Immature natural killer cell (primary cell): ENCODE measurements at regions not wholly inside any gene's neighbourhood (a gene's known extent, or its start where the extent isn't known, plus 50 kb on each side); places are given as distances from the start of the nearest gene placed in this dataset.
"Not testable (repeated sequence)": the region's sequence is repeated elsewhere in the genome, so short reads cannot be mapped to it uniquely, and the experiment has no call there.

ENCODE experiments used
- DNase-seq, 3 donors: peaks; one replicate each; pipeline ENCODE4 v3.0.0; 2022; ENCODE audit warnings: mixed read lengths in 1 of 3
- H3K27ac Mint-ChIP-seq, 6 donors: one replicate each; pipeline ENCODE4 v1.8.0; 2020; ENCODE audit warnings: mixed read lengths in 6 of 6, mild to moderate bottlenecking in 5 of 6, inconsistent platforms in 4 of 6, moderate library complexity in 3 of 6
- H3K27me3 Mint-ChIP-seq, 3 donors: one replicate each; pipeline ENCODE4 v1.8.0; 2020 to 2021; ENCODE audit warnings: low read depth in 3 of 3, mild to moderate bottlenecking in 3 of 3, mixed read lengths in 3 of 3, moderate library complexity in 3 of 3, inconsistent platforms in 1 of 3
- H3K36me3 Mint-ChIP-seq, 3 donors: one replicate each; pipeline ENCODE4 v1.8.0; 2020; ENCODE audit warnings: mixed read lengths in 3 of 3, inconsistent platforms in 2 of 3, mild to moderate bottlenecking in 2 of 3
- H3K4me1 Mint-ChIP-seq, 2 donors: one replicate each; pipeline ENCODE4 v1.8.0; 2020; ENCODE audit warnings: inconsistent platforms in 2 of 2, mild to moderate bottlenecking in 2 of 2, mixed read lengths in 2 of 2, moderate library complexity in 1 of 2
- H3K4me3 Mint-ChIP-seq, 5 donors: one replicate each; pipeline ENCODE4 v1.8.0; 2020; ENCODE audit warnings: mild to moderate bottlenecking in 5 of 5, mixed read lengths in 5 of 5, inconsistent platforms in 3 of 5, moderate library complexity in 3 of 5
- H3K9me3 Mint-ChIP-seq, 6 donors: one replicate each; pipeline ENCODE4 v1.8.0; 2020; ENCODE audit warnings: mild to moderate bottlenecking in 6 of 6, mixed read lengths in 6 of 6, inconsistent platforms in 4 of 6, moderate library complexity in 3 of 6

DNA sequence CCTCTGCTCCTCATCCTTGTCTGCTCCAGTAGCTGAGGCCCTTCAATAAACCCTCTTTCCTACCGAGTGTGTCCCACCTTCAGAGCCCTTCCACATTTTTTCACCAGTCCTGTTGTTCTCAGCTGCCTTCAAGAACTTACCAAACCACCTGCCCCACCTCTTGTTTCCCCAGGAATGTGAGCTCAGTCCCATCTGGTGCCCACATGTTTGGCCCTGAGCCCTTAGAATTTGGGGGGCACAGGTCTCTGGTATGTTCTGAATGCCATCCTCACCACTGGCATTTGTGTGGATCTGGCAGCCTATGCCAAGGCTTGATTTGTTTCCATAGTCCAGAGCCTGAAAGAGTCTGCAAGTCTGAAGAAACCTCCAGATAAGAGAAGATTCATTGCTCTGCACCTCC, 315.2 kb upstream of the PPP2R3A start:
- peaks cover 0 to 36% (median 9%) of the 10 kb centered on the region in 6 donors for H3K9me3 Mint-ChIP-seq
- no peak overlapping the region for H3K27ac Mint-ChIP-seq
- H3K27me3 Mint-ChIP-seq, result peaks cover 0 to 2% (median 0%) of the 10 kb centered on the region in 3 donors
- no peak for DNase-seq
- H3K4me1 Mint-ChIP-seq, result no peaks in the 10 kb centered on the region
- H3K36me3 Mint-ChIP-seq, result no peaks in the 10 kb centered on the region
- no peak overlapping the region for H3K4me3 Mint-ChIP-seq

DNA sequence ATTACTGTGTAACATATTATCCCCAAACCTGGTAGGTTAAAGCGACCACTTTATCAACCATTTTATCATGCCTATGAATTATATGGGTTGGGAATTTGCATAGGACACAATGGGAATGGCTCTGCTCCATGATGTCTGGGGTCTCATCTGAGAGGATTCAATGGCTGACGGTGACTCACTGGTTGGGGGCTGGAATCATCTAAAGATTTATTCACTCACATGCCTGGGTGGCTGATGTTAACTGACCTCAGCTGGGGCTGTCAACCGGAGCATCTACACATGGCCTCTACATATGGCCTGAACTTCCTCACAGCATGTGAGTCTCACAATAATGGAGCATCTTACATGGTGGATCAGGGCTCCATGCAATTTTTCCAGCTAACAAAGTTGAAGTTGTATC, 313.1 kb upstream of the PPP2R3A start:
- H3K9me3 Mint-ChIP-seq, result peaks cover 0 to 50% (median 13%) of the 10 kb centered on the region in 6 donors
- no peak overlapping the region for H3K27ac Mint-ChIP-seq
- no peak overlapping the region for H3K4me3 Mint-ChIP-seq
- H3K27me3 Mint-ChIP-seq, result peaks cover 0 to 2% (median 0%) of the 10 kb centered on the region in 3 donors
- no peak for DNase-seq
- H3K4me1 Mint-ChIP-seq, result no peaks in the 10 kb centered on the region
- no peaks in the 10 kb centered on the region for H3K36me3 Mint-ChIP-seq

DNA sequence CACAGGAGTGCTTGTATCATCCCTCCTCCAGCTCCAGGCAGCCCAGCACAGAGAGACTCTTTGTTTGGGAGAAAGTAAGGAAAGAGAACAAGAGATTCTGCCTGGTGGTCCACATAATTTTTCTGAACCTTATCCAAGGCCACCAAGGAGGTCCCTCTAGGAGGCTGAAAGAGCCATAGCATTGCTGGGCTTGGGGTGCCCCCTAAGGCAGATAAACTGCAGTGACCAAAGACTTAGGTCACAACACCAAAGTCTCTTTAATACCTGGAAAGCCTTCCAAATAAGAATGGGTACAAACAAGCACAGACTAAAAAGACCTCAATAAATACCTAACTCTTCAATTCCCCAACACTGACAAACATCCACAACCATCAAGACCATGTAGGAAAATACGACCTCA, 310.2 kb upstream of the PPP2R3A start:
- no peak overlapping the region for H3K4me3 Mint-ChIP-seq
- no peaks in the 10 kb centered on the region for H3K36me3 Mint-ChIP-seq
- no peak overlapping the region for H3K27ac Mint-ChIP-seq
- H3K27me3 Mint-ChIP-seq, result peaks cover 0 to 2% (median 0%) of the 10 kb centered on the region in 3 donors
- peaks cover 0 to 47% (median 10%) of the 10 kb centered on the region in 6 donors for H3K9me3 Mint-ChIP-seq
- no peak for DNase-seq
- H3K4me1 Mint-ChIP-seq, result no peaks in the 10 kb centered on the region

DNA sequence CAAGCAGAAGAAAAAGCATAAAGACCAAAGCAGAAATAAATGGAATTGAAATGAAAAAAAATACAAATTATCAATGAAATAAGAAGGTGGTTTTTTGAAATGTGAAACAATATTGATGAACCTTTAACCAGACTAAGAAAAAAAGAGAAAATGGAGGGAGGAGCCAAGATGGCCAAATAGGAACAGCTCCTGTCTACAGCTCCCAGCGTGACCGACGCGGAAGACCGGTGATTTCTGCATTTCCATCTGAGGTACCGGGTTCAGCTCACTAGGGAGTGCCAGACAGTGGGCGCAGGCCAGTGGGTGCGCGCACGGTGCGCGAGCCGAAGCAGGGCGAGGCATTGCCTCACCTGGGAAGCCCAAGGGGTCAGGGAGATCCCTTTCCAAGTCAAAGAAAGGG, 307.1 kb upstream of the PPP2R3A start:
- not testable (repeated sequence) for H3K4me1 Mint-ChIP-seq, H3K36me3 Mint-ChIP-seq, H3K4me3 Mint-ChIP-seq, DNase-seq, H3K27ac Mint-ChIP-seq, H3K27me3 Mint-ChIP-seq
- H3K9me3 Mint-ChIP-seq, result peaks cover 0 to 35% (median 10%) of the 10 kb centered on the region in 6 donors

DNA sequence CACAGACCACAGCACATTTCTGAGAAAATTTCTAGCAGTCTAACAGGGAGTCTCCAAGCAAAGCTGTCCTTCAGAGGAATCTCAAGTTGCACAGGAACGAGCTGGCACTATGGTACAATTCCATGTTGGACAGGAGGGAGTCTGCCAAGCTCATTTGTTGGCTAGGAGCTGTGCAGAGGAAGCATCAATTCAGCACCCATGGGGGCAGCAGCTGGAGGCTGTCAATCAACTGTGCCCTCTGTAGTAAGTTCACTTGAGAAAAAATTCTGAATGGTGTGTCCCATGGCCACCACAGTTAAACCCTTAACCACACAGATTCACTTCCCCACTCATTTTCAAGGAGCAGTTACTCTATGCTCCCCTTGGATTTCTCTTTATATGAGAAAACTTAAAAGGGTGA, 298.5 kb upstream of the PPP2R3A start:
- Mint-ChIP-seq H3K27ac (no peak overlapping the region), H3K27me3 (peaks cover 0 to 1% (median 0%) of the 10 kb centered on the region in 3 donors), H3K4me1 (no peaks in the 10 kb centered on the region), H3K9me3 (peaks cover 0 to 12% (median 3%) of the 10 kb centered on the region in 6 donors), H3K36me3 (no peaks in the 10 kb centered on the region), H3K4me3 (no peak overlapping the region)
- no peak for DNase-seq

DNA sequence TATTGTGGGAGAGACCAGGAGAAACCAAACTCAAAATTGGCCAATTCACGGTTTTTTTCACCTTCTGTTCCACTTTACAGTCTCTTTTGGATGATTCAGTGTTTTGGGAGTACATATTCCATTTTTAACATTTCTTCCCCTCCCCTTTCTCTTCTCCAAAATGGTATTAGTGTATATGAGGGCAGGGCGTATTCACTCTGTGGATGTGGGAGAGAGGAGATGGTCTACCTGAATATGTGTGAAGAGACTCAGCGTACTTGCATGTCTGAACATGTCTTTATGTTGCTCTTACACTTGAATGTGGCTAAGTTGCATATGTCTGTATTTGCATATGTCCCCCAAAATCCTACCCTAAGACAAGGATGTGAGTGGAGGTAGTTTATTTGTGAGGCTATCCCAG, 291.0 kb upstream of the PPP2R3A start:
- peaks cover 0 to 2% (median 1%) of the 10 kb centered on the region in 3 donors for H3K27me3 Mint-ChIP-seq
- peaks cover 6 to 16% (median 8%) of the 10 kb centered on the region in 6 donors for H3K9me3 Mint-ChIP-seq
- peaks cover 0 to 4% (median 0%) of the 10 kb centered on the region in 3 donors for H3K36me3 Mint-ChIP-seq
- H3K4me1 Mint-ChIP-seq, result no peaks in the 10 kb centered on the region
- DNase-seq, result no peak
- no peak overlapping the region for H3K4me3 Mint-ChIP-seq
- no peak overlapping the region for H3K27ac Mint-ChIP-seq

DNA sequence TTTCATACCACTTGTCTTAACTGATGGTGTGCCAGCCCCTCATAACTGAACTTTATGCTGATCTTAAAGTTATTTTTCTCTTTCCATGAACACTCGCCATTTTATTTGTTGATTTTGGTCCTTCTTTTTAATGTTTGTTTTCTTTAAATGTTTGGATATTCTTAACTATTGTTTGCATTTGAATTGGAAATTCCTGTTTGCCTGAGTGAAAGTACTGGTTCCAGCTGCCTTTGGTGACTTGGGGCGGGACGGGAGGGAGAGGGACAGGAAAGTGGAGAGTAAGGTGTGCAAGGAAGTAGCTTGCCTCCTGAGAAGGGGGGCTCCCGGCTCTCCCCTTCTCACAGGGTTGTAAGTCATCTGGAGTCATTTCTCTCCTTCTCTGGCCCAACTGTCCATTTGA, 287.1 kb upstream of the PPP2R3A start:
- no peak overlapping the region for H3K27ac Mint-ChIP-seq
- H3K36me3 Mint-ChIP-seq, result peaks cover 0 to 4% (median 0%) of the 10 kb centered on the region in 3 donors
- H3K27me3 Mint-ChIP-seq, result peaks cover 1 to 4% (median 2%) of the 10 kb centered on the region in 3 donors
- DNase-seq, result no peak
- H3K9me3 Mint-ChIP-seq, result peaks cover 2 to 20% (median 10%) of the 10 kb centered on the region in 6 donors
- H3K4me1 Mint-ChIP-seq, result no peaks in the 10 kb centered on the region
- no peak overlapping the region for H3K4me3 Mint-ChIP-seq

DNA sequence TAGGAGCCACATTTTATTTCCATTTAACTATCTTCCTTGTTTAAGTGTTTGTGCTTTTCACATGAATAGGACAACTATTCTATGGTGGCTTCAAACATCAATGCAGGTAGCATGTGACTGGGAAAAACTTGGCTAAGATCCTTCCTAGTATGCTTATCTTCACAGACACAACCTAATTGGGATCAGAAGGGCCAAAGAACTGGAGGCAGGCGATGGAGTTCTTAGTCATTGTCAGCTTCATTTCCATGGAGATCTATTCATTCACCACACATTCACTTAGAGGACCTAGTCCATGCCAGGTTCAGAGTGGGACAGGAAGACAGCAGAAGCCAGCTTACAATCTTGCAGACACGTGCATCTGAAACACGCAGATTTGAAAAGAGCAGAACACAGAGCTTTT, 277.5 kb upstream of the PPP2R3A start:
- no peak overlapping the region for H3K27ac Mint-ChIP-seq
- H3K9me3 Mint-ChIP-seq, result peaks cover 2 to 6% (median 4%) of the 10 kb centered on the region in 6 donors
- no peak overlapping the region for H3K4me3 Mint-ChIP-seq
- DNase-seq, result no peak
- H3K4me1 Mint-ChIP-seq, result no peaks in the 10 kb centered on the region
- no peaks in the 10 kb centered on the region for H3K36me3 Mint-ChIP-seq
- H3K27me3 Mint-ChIP-seq, result peaks cover 0 to 5% (median 3%) of the 10 kb centered on the region in 3 donors

DNA sequence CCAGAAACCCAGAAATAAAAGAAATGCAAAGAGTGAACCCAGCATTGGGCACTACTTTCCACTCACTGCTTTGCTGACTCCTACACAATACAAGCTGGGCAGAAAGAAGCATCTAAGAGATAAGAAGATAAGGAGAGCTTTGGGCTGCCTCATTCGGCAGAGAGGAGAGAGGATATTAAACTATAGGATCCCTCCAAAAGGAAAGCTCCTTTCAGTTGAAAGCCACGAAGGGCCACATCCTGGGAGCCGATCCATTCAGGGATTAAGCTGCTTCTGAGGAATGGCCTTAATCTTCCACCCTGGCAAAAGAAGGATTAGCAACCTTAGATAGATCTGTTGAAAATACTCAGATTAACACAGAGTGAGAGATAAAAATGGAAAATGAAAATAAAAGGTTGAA, 274.9 kb upstream of the PPP2R3A start:
- Mint-ChIP-seq H3K9me3 (peaks cover 2 to 8% (median 4%) of the 10 kb centered on the region in 6 donors), H3K27ac (no peak overlapping the region), H3K27me3 (peaks cover 0 to 3% (median 1%) of the 10 kb centered on the region in 3 donors), H3K4me1 (no peaks in the 10 kb centered on the region), H3K36me3 (no peaks in the 10 kb centered on the region), H3K4me3 (no peak overlapping the region)
- DNase-seq, result no peak

DNA sequence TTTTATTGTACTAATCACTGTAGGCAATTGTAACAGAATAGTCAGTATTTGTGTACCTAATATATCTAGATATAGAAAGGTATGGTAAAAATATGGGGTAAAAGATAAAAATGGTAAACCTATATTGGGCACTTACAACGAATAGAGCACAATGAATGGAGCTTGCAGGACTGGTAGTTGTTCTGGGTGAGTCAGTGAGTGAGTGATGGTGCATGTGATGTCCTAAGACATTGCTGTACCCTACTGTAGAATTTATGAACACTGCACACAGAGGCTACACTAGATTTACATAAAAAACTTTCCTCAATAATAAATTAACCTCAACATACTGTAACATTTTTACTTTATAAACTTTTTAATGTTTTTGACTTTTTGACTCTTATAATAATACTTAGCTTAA, 274.3 kb upstream of the PPP2R3A start:
- Mint-ChIP-seq H3K9me3 (peaks cover 2 to 8% (median 4%) of the 10 kb centered on the region in 6 donors), H3K27ac (no peak overlapping the region), H3K4me1 (no peaks in the 10 kb centered on the region), H3K4me3 (no peak overlapping the region), H3K36me3 (no peaks in the 10 kb centered on the region), H3K27me3 (peaks cover 0 to 3% (median 1%) of the 10 kb centered on the region in 3 donors)
- DNase-seq, result no peak

DNA sequence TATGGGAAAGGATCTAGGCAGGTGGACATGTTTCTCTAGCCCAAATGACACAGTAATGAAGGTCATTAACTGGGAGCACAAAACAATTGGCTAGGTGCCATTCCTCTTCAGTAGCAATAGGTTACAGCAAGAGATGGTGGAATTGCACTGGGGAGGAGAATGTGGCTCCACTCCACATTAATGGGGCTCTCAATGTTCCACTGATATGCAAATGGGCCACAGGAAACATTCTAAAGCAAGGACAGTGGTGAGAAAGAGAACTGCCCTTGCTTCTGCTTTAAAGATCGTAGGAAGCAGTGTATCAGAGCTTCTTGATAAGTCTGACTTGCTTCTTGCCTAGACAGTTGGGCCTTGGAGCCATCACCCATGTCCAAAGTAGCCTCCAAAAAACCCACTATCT, 271.4 kb upstream of the PPP2R3A start:
- no peak for DNase-seq
- H3K27me3 Mint-ChIP-seq, result peaks cover 0 to under 1% (median 0%) of the 10 kb centered on the region in 3 donors
- no peak overlapping the region for H3K4me3 Mint-ChIP-seq
- H3K4me1 Mint-ChIP-seq, result no peaks in the 10 kb centered on the region
- peaks cover 0 to 4% (median under 1%) of the 10 kb centered on the region in 6 donors for H3K9me3 Mint-ChIP-seq
- no peaks in the 10 kb centered on the region for H3K36me3 Mint-ChIP-seq
- H3K27ac Mint-ChIP-seq, result no peak overlapping the region

DNA sequence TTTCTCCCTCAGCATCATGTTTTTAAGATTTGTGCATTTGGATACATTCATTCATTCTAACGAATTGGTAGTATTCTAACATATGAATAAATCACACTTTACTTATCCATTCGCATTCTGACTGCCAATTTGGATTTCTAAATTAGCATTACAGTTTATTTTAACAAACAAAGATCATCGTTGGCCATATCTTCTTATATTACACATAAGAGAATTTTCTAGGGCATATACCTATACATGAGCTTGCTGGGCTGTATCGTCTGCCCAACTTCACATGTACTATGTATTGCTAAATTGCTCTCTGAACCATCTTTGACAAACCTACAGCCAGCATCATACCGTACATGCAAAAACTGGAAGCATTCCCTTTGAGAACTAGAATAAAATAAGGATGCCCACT, 265.8 kb upstream of the PPP2R3A start:
- Mint-ChIP-seq H3K4me3 (no peak overlapping the region), H3K27ac (no peak overlapping the region), H3K9me3 (peaks cover 0 to 8% (median under 1%) of the 10 kb centered on the region in 6 donors), H3K4me1 (no peaks in the 10 kb centered on the region), H3K36me3 (no peaks in the 10 kb centered on the region), H3K27me3 (peaks cover 0 to 4% (median 0%) of the 10 kb centered on the region in 3 donors)
- DNase-seq, result no peak

DNA sequence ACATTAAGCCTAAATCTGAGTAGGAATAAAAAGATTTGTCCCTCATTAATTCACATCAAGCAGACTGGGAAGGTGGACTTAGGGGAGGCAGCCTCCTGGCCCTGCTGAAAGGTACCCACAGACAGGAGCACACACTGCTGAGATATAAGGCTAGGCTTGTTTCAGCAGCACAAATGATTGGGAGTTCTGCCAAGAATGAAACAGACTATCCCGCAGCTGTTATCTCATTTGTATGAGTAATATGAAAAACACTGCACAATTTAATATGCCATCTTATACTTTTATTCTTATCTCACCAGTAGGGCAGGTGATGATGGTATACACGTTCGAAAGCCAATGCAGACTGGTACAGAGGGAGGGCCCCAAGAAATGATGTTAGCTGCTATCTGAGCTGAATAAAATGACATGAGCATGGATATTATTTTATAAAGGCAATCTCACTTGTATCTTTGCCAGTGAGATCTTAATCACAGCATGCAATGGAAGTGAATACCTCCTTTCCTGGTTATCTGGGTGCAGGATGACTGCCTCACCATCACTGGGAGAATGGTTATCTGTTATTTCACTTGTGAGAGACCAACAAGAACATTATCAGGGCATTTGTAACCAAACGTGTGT, 258.7 kb upstream of the PPP2R3A start:
- Mint-ChIP-seq H3K4me3 (no peak overlapping the region), H3K4me1 (no peaks in the 10 kb centered on the region), H3K9me3 (peaks cover 0 to 13% (median 1%) of the 10 kb centered on the region in 6 donors), H3K27me3 (peaks cover 0 to 2% (median 2%) of the 10 kb centered on the region in 3 donors), H3K36me3 (no peaks in the 10 kb centered on the region), H3K27ac (no peak overlapping the region)
- no peak for DNase-seq

DNA sequence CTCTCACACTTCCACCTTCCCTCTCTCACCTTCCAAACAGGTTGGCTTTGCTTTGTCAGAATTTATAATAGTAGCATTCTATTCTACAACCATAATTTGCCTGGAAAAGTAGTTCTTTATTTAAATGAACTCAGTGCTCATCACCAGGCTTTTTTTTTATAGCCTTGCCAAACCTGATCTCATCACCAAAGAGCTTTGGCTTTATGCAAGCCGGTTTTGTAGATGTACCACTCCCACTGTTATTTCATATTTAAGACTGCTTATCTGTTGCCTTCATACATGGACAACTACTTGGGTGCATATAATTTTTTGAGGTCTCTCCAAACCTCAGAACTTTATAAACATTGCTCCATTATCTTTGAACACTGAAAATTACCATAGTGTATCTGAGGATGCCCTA, 246.1 kb upstream of the PPP2R3A start:
- no peaks in the 10 kb centered on the region for H3K4me1 Mint-ChIP-seq
- H3K36me3 Mint-ChIP-seq, result no peaks in the 10 kb centered on the region
- no peak overlapping the region for H3K27ac Mint-ChIP-seq
- H3K4me3 Mint-ChIP-seq, result no peak overlapping the region
- no peak for DNase-seq
- peaks cover 0 to 18% (median under 1%) of the 10 kb centered on the region in 6 donors for H3K9me3 Mint-ChIP-seq
- H3K27me3 Mint-ChIP-seq, result no peaks in the 10 kb centered on the region
